ENCODE measurements at regions not wholly inside any gene's neighbourhood (a gene's known extent, or its start where the extent isn't known, plus 50 kb on each side); places are given as distances from the start of the nearest gene placed in this dataset.

GRCh38 chr12:126108247-126108646, 1043.0 kb downstream of the AACS start:
- TF ChIP-seq, protein P1, sequence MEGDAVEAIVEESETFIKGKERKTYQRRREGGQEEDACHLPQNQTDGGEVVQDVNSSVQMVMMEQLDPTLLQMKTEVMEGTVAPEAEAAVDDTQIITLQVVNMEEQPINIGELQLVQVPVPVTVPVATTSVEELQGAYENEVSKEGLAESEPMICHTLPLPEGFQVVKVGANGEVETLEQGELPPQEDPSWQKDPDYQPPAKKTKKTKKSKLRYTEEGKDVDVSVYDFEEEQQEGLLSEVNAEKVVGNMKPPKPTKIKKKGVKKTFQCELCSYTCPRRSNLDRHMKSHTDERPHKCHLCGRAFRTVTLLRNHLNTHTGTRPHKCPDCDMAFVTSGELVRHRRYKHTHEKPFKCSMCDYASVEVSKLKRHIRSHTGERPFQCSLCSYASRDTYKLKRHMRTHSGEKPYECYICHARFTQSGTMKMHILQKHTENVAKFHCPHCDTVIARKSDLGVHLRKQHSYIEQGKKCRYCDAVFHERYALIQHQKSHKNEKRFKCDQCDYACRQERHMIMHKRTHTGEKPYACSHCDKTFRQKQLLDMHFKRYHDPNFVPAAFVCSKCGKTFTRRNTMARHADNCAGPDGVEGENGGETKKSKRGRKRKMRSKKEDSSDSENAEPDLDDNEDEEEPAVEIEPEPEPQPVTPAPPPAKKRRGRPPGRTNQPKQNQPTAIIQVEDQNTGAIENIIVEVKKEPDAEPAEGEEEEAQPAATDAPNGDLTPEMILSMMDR (IDR thresholded peaks at IDR 0.05; ENCODE audit: insufficient read depth, low read length, missing control alignments) = no peak
- H3K4me3 ChIP-seq (ENCODE audit: low read depth, low read length) = no peak overlapping the region
- no peak for DNase-seq (ENCODE audit: low read depth, low spot score)
- ChIA-PET CTCF (no interaction called here), POLR2A (no interaction called here)

DNA sequence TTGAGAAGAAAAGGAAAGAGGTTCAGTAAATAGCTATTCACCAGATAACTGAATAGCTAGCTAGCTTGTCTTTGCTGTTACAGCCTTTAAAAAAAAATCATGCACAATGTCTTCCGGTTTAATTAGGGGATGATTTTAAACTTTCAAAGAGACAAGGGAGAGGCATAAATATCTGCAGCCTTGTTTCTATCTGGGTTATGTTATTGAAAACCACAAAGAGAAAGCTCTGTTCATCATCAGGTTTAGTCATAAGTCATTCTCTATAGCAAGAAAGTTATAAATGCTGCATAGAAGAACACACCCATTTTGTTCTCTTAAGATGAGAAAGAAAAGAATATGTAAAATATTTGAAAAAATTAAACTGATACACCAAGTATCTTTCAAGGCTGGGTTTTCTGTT, 1046.9 kb downstream of the AACS start:
- CTCF ChIA-PET = no interaction called here
- POLR2A ChIA-PET = no interaction called here
- no peak overlapping the region for H3K4me3 ChIP-seq (ENCODE audit: low read depth, low read length)
- TF ChIP-seq, protein P1 (IDR thresholded peaks at IDR 0.05; ENCODE audit: insufficient read depth, low read length, missing control alignments) = no peak
- DNase-seq (ENCODE audit: low read depth, low spot score) = no peak

GRCh38 chr12:126112849-126113248, 1047.6 kb downstream of the AACS start:
- CTCF ChIA-PET = no interaction called here
- H3K4me3 ChIP-seq (ENCODE audit: low read depth, low read length) = no peak overlapping the region
- TF ChIP-seq, protein P1 (IDR thresholded peaks at IDR 0.05; ENCODE audit: insufficient read depth, low read length, missing control alignments) = no peak

GRCh38 chr12:126114441-126114840, 1049.2 kb downstream of the AACS start:
- TF ChIP-seq, protein P1 (IDR thresholded peaks at IDR 0.05; ENCODE audit: insufficient read depth, low read length, missing control alignments) = no peak
- ChIA-PET CTCF (no interaction called here), POLR2A (no interaction called here)
- H3K4me3 ChIP-seq (ENCODE audit: low read depth, low read length) = no peak overlapping the region
- DNase-seq (ENCODE audit: low read depth, low spot score) = no peak

More at GRCh38 chr12:126112849-126113248, 1047.6 kb downstream of the AACS start:
- POLR2A ChIA-PET = no interaction called here
- no peak for DNase-seq (ENCODE audit: low read depth, low spot score)

DNA sequence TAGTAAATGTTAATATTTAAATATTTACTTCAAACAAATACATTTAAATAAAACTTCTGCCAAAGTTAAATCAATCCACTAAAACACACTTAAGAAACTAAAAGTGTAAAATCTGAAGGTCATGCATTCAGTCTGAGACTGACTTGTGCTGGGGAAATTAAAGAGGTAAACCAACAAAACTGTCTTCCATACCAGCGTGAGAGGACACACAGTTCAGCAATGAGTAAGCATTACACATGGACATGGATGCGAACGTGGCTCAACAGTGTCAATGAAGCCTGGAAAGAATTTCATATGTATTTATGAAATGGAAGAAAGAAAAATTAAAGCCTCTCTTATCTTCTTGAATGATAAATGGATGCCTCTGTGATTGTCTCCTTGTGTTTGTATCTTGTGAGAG, 1052.3 kb downstream of the AACS start:
- CTCF ChIA-PET = no interaction called here
- H3K4me3 ChIP-seq (ENCODE audit: low read depth, low read length) = no peak overlapping the region
- DNase-seq (ENCODE audit: low read depth, low spot score) = no peak
- TF ChIP-seq, protein P1 (IDR thresholded peaks at IDR 0.05; ENCODE audit: insufficient read depth, low read length, missing control alignments) = no peak
- POLR2A ChIA-PET = no interaction called here

DNA sequence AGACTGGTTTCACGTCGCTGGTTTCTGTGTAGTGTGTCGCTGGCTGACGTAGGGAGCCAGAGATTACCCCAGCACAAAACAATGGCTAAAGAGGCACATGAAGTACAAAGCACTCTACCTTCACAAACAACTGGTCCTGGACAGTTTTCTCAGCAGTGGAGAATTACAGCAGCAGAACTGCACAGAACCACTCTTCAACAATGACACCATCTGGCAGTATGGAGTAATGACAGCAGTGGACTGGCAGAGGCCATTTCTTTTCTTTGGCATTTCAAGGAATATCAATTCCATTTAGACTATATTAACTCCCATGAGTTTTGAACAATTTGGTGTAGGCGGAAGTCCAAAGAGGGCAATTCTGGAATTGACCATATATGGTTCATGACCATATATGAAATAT, 1074.1 kb downstream of the AACS start:
- ChIA-PET CTCF (no interaction called here), POLR2A (no interaction called here)
- H3K4me3 ChIP-seq (ENCODE audit: low read depth, low read length) = no peak overlapping the region
- TF ChIP-seq, protein P1 (IDR thresholded peaks at IDR 0.05; ENCODE audit: insufficient read depth, low read length, missing control alignments) = no peak
- no peak for DNase-seq (ENCODE audit: low read depth, low spot score)
